GM23338 (cell line): ENCODE measurements at regions not wholly inside any gene's neighbourhood (a gene's known extent, or its start where the extent isn't known, plus 50 kb on each side); places are given as distances from the start of the nearest gene placed in this dataset.
A peak's percentile ranks its signal among the peaks of the same experiment; 100 is the strongest.

Experiments
- ATAC-seq: fragments of 200-7000 bp; cut with Tn5 transposase; 3 replicates; pipeline ENCODE4 v1.9.1; 2020
- DNase-seq: peaks from one replicate; pipeline ENCODE4 v3.0.0-alpha.2; 2015; ENCODE audit warnings: low spot score
- H2AFZ ChIP-seq: fragments of 200-600 bp; sonication (generic); 2 replicates; pipeline ENCODE4 v1.8.0; 2016; ENCODE audit warnings: antibody characterized with exemption, mild to moderate bottlenecking, moderate library complexity
- H3F3A ChIP-seq: fragments of 200-600 bp; sonication (generic); replicated peaks from 2 replicates; pipeline ENCODE4 v1.8.0; 2017; ENCODE audit warnings: antibody characterized with exemption, mixed run types, low read depth
- H3K27ac ChIP-seq: fragments of 200-600 bp; sonication (generic); 2 replicates; pipeline ENCODE4 v1.6.1; 2016; ENCODE audit warnings: low read depth
- H3K27me3 ChIP-seq: fragments of 200-600 bp; sonication (generic); 2 replicates; pipeline ENCODE4 v1.8.0; 2016; ENCODE audit warnings: mild to moderate bottlenecking, mixed run types, moderate library complexity; ENCODE audit not compliant: insufficient read depth
- H3K36me3 ChIP-seq: fragments of 200-600 bp; sonication (generic); 2 replicates; pipeline ENCODE4 v1.8.0; 2016; ENCODE audit warnings: mild to moderate bottlenecking; ENCODE audit not compliant: insufficient read depth
- H3K4me1 ChIP-seq: fragments of 200-600 bp; sonication (generic); 2 replicates; pipeline ENCODE4 v1.8.0; 2016; ENCODE audit warnings: mild to moderate bottlenecking, moderate library complexity; ENCODE audit not compliant: insufficient read depth
- H3K4me2 ChIP-seq: fragments of 200-600 bp; sonication (generic); 2 replicates; pipeline ENCODE4 v1.7.1; 2017; ENCODE audit warnings: mixed run types
- H3K4me3 ChIP-seq: fragments of 200-600 bp; sonication (generic); 2 replicates; pipeline ENCODE4 v1.6.1; 2016; ENCODE audit warnings: mixed run types
- H3K79me2 ChIP-seq: fragments of 200-600 bp; sonication (generic); replicated peaks from 2 replicates; pipeline ENCODE4 v1.8.0; 2017; ENCODE audit warnings: mild to moderate bottlenecking; ENCODE audit not compliant: insufficient read depth
- H3K9me2 ChIP-seq: fragments of 200-600 bp; sonication (generic); 2 replicates; pipeline ENCODE4 v1.8.0; 2017; ENCODE audit not compliant: insufficient read depth
- H4K20me1 ChIP-seq: fragments of 200-600 bp; sonication (generic); replicated peaks from 2 replicates; pipeline ENCODE4 v1.8.0; 2017; ENCODE audit warnings: mild to moderate bottlenecking; ENCODE audit not compliant: insufficient read depth
- H3K27ac Mint-ChIP-seq: 2 replicates; pipeline ENCODE4 v1.8.0; 2020; ENCODE audit warnings: inconsistent platforms, mild to moderate bottlenecking, moderate library complexity, mixed read lengths
- H3K27me3 Mint-ChIP-seq: 3 replicates; pipeline ENCODE4 v1.8.0; 2022; ENCODE audit warnings: low read depth, mild to moderate bottlenecking, moderate library complexity, mixed read lengths, inconsistent platforms; ENCODE audit not compliant: insufficient read depth, poor library complexity
- H3K36me3 Mint-ChIP-seq: 3 replicates; pipeline ENCODE4 v1.8.0; 2021; ENCODE audit warnings: low read depth, mild to moderate bottlenecking, inconsistent platforms, moderate library complexity, mixed read lengths
- H3K4me1 Mint-ChIP-seq: 3 replicates; pipeline ENCODE4 v1.8.0; 2020; ENCODE audit warnings: mild to moderate bottlenecking, inconsistent platforms, mixed read lengths
- H3K4me3 Mint-ChIP-seq: 3 replicates; pipeline ENCODE4 v1.8.0; 2021; ENCODE audit warnings: moderate library complexity, mild to moderate bottlenecking, inconsistent platforms, mixed read lengths
- H3K9me3 Mint-ChIP-seq: 3 replicates; pipeline ENCODE4 v1.8.0; 2020; ENCODE audit warnings: moderate library complexity, mild to moderate bottlenecking, inconsistent platforms, mixed read lengths
- CTCF ChIP-seq, 2 experiments: fragments of 200-600 bp in 1 of 2; sonication (generic) in 1 of 2; conservative IDR thresholded peaks; 2 replicates each; pipeline versions ENCODE4 v1.5.1 to v1.6.1; 2016 to 2017; ENCODE audit warnings: antibody characterized with exemption in 2 of 2, low read depth in 2 of 2, mild to moderate bottlenecking in 2 of 2, moderate library complexity in 1 of 2
- EZH2 ChIP-seq: fragments of 200-600 bp; sonication (generic); IDR thresholded peaks from one replicate; pipeline ENCODE4 v1.8.0; 2017; ENCODE audit warnings: antibody characterized with exemption, mild to moderate bottlenecking, low read depth; ENCODE audit not compliant: unreplicated experiment
- JUNB ChIP-seq: IDR thresholded peaks from one replicate; pipeline ENCODE4 v1.6.1; 2016; ENCODE audit warnings: antibody characterized with exemption; ENCODE audit not compliant: unreplicated experiment
- NANOG ChIP-seq: IDR thresholded peaks from 2 replicates; pipeline ENCODE4 v1.6.1; 2016; ENCODE audit warnings: antibody characterized with exemption, borderline replicate concordance
- ZNF331 ChIP-seq: fragments of 250-450 bp; sonication (Bioruptor Pico); IDR thresholded peaks from 2 replicates; pipeline ENCODE4 v1.5.0; 2020; ENCODE audit warnings: low read depth, mild to moderate bottlenecking, moderate library complexity
- TF ChIP-seq, protein P1 (sequence below): fragments of 250-450 bp; sonication (Bioruptor Pico); IDR thresholded peaks from 2 replicates; pipeline ENCODE4 v1.5.0; 2020; ENCODE audit warnings: mild to moderate bottlenecking, moderate library complexity

- Histone ChIP-seq H3K4me3 (no peak overlapping the region), H3K4me1 (peaks cover 14% of the 10 kb centered on the region), H2AFZ (no peak overlapping the region), H3F3A (no peaks in the 10 kb centered on the region), H3K79me2 (peaks cover 7% of the 10 kb centered on the region; the same call in 1 of the 2 replicates), H3K36me3 (no peaks in the 10 kb centered on the region), H4K20me1 (no peaks in the 10 kb centered on the region; the same call in 1 of the 2 replicates), H3K4me2 (no peak overlapping the region), H3K27me3 (no peaks in the 10 kb centered on the region), H3K9me2 (no peaks in the 10 kb centered on the region), H3K27ac (no peak overlapping the region)
- no peak for DNase-seq
- H3K9me3 Mint-ChIP-seq: no peaks in the 10 kb centered on the region
- no peak for ATAC-seq
- H3K4me3 Mint-ChIP-seq: no peak overlapping the region
- no peak for TF ChIP-seq CTCF (conservative IDR thresholded peaks at IDR 0.05; ENCODE audit: low read depth in 2 of 2)
- peaks cover 37% of the 10 kb centered on the region for H3K4me1 Mint-ChIP-seq
- H3K27me3 Mint-ChIP-seq: peaks cover 6% of the 10 kb centered on the region
- no peak overlapping the region for H3K27ac Mint-ChIP-seq
- no peaks in the 10 kb centered on the region for H3K36me3 Mint-ChIP-seq
Measured at GRCh38 chr15:62565634-62566026, 400.5 kb upstream of the C2CD4B start.

- Mint-ChIP-seq H3K9me3 (no peaks in the 10 kb centered on the region), H3K27me3 (peaks cover 4% of the 10 kb centered on the region), H3K36me3 (no peaks in the 10 kb centered on the region), H3K27ac (peak overlapping the region; percentile 66; the same call in 1 of the 2 replicates), H3K4me1 (peaks cover 31% of the 10 kb centered on the region), H3K4me3 (no peak overlapping the region)
- no peak for DNase-seq
- no peak overlapping the region for H3K27ac ChIP-seq
- H4K20me1 ChIP-seq: no peaks in the 10 kb centered on the region; the same call in 1 of the 2 replicates
- H3K36me3 ChIP-seq: no peaks in the 10 kb centered on the region
- peaks cover 7% of the 10 kb centered on the region; the same call in 1 of the 2 replicates for H3K79me2 ChIP-seq
- H2AFZ ChIP-seq: no peak overlapping the region
- no peaks in the 10 kb centered on the region for H3K27me3 ChIP-seq
- H3K4me2 ChIP-seq: no peak overlapping the region
- no peaks in the 10 kb centered on the region for H3F3A ChIP-seq
- H3K9me2 ChIP-seq: no peaks in the 10 kb centered on the region
- TF ChIP-seq CTCF (conservative IDR thresholded peaks at IDR 0.05; ENCODE audit: low read depth in 2 of 2): no peak
- TF ChIP-seq ZNF331: no peak
- TF ChIP-seq, protein P1, sequence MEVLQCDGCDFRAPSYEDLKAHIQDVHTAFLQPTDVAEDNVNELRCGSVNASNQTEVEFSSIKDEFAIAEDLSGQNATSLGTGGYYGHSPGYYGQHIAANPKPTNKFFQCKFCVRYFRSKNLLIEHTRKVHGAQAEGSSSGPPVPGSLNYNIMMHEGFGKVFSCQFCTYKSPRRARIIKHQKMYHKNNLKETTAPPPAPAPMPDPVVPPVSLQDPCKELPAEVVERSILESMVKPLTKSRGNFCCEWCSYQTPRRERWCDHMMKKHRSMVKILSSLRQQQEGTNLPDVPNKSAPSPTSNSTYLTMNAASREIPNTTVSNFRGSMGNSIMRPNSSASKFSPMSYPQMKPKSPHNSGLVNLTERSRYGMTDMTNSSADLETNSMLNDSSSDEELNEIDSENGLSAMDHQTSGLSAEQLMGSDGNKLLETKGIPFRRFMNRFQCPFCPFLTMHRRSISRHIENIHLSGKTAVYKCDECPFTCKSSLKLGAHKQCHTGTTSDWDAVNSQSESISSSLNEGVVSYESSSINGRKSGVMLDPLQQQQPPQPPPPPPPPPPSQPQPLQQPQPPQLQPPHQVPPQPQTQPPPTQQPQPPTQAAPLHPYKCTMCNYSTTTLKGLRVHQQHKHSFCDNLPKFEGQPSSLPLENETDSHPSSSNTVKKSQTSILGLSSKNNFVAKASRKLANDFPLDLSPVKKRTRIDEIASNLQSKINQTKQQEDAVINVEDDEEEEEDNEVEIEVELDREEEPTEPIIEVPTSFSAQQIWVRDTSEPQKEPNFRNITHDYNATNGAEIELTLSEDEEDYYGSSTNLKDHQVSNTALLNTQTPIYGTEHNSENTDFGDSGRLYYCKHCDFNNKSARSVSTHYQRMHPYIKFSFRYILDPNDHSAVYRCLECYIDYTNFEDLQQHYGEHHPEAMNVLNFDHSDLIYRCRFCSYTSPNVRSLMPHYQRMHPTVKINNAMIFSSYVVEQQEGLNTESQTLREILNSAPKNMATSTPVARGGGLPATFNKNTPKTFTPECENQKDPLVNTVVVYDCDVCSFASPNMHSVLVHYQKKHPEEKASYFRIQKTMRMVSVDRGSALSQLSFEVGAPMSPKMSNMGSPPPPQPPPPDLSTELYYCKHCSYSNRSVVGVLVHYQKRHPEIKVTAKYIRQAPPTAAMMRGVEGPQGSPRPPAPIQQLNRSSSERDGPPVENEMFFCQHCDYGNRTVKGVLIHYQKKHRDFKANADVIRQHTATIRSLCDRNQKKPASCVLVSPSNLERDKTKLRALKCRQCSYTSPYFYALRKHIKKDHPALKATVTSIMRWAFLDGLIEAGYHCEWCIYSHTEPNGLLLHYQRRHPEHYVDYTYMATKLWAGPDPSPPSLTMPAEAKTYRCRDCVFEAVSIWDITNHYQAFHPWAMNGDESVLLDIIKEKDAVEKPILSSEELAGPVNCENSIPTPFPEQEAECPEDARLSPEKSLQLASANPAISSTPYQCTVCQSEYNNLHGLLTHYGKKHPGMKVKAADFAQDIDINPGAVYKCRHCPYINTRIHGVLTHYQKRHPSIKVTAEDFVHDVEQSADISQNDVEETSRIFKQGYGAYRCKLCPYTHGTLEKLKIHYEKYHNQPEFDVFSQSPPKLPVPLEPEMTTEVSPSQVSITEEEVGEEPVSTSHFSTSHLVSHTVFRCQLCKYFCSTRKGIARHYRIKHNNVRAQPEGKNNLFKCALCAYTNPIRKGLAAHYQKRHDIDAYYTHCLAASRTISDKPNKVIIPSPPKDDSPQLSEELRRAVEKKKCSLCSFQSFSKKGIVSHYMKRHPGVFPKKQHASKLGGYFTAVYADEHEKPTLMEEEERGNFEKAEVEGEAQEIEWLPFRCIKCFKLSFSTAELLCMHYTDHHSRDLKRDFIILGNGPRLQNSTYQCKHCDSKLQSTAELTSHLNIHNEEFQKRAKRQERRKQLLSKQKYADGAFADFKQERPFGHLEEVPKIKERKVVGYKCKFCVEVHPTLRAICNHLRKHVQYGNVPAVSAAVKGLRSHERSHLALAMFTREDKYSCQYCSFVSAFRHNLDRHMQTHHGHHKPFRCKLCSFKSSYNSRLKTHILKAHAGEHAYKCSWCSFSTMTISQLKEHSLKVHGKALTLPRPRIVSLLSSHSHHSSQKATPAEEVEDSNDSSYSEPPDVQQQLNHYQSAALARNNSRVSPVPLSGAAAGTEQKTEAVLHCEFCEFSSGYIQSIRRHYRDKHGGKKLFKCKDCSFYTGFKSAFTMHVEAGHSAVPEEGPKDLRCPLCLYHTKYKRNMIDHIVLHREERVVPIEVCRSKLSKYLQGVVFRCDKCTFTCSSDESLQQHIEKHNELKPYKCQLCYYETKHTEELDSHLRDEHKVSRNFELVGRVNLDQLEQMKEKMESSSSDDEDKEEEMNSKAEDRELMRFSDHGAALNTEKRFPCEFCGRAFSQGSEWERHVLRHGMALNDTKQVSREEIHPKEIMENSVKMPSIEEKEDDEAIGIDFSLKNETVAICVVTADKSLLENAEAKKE (CRISPR knock-in tag): no peak
- no peak for TF ChIP-seq NANOG
- TF ChIP-seq EZH2: no peak
- no peak for TF ChIP-seq JUNB
- no peak for ATAC-seq
- H3K4me1 ChIP-seq: peaks cover 8% of the 10 kb centered on the region
- no peak overlapping the region for H3K4me3 ChIP-seq
Measured at GRCh38 chr15:62566248-62566647, 401.2 kb upstream of the C2CD4B start.
